K562 (cell line): ENCODE measurements at regions not wholly inside any gene's neighbourhood (a gene's known extent, or its start where the extent isn't known, plus 50 kb on each side); places are given as distances from the start of the nearest gene placed in this dataset.

ENCODE experiments used
- ATAC-seq: fragments of 200-7000 bp; cut with Tn5 transposase; 3 replicates; pipeline ENCODE4 v1.9.1; 2020; ENCODE audit warnings: moderate library complexity
- BruUV-seq: library from RNA; stranded (reverse); fragments of 400-500 nt; replicated peaks from 2 replicates; lab custom pipeline; 2021; lab: Mats Ljungman, UMichigan
- CTCF ChIA-PET: fragments of 300-600 bp; formaldehyde crosslinking; extraction: SDS; loops from one replicate; lab custom pipeline; 2021; ENCODE audit warnings: low intra/inter-chr PET ratio; lab: Yijun Ruan, JAX
- POLR2A ChIA-PET: fragments of 300-600, 350-650 bp; sonication (Branson Sonifier 250); formaldehyde crosslinking; extraction: SDS; loops from one replicate; lab custom pipeline; 2021; ENCODE audit warnings: antibody characterized with exemption, inconsistent platforms; lab: Yijun Ruan, JAX
- DNase-seq, 4 experiments: peaks; one replicate each; pipeline versions ENCODE4 v3.0.0 to v3.0.0-alpha.2; 2011 to 2018; ENCODE audit warnings: low spot score in 3 of 4, mixed read lengths in 3 of 4; ENCODE audit errors: extremely low read depth in 1 of 4
- FAIRE-seq: peaks from 2 replicates; lab custom pipeline; 2011; peaks lifted over from hg19 to GRCh38; lab: Jason Lieb, UNC
- H2AFZ ChIP-seq: 2 replicates; pipeline ENCODE4 v1.6.0; 2011; ENCODE audit warnings: low read depth, low read length, control low read depth, inconsistent platforms
- H3K27ac ChIP-seq: fragments of 200-600 bp; 3 replicates; pipeline ENCODE4 v1.8.0; 2011; ENCODE audit warnings: low read depth, mild to moderate bottlenecking, control low read depth, inconsistent platforms, low read length, moderate library complexity, mixed read lengths; ENCODE audit errors: extremely low read depth
- H3K27me3 ChIP-seq, 2 experiments: fragments of 300-600 bp in 1 of 2; 2 replicates in 1 of 2; 3 replicates in 1 of 2; pipeline versions ENCODE4 v1.6.0 to v1.8.0; 2011; ENCODE audit warnings: inconsistent platforms in 2 of 2, low read length in 2 of 2, mild to moderate bottlenecking in 1 of 2, mixed read lengths in 1 of 2, moderate library complexity in 1 of 2; ENCODE audit not compliant: control insufficient read depth in 2 of 2, insufficient read depth in 2 of 2
- H3K36me3 ChIP-seq: fragments of 300-600 bp; 3 replicates; pipeline ENCODE4 v1.8.0; 2011; ENCODE audit warnings: mild to moderate bottlenecking, low read length, inconsistent platforms; ENCODE audit not compliant: control insufficient read depth, insufficient read depth
- H3K4me1 ChIP-seq, 2 experiments: fragments of 200-600 bp in 1 of 2; replicated peaks in 1 of 2; 2 replicates in 1 of 2; 3 replicates in 1 of 2; pipeline versions ENCODE4 v1.5.1 to v1.8.0; 2011; ENCODE audit warnings: inconsistent platforms in 2 of 2, low read length in 2 of 2, mild to moderate bottlenecking in 1 of 2, mixed read lengths in 1 of 2, moderate library complexity in 1 of 2; ENCODE audit not compliant: control insufficient read depth in 2 of 2, insufficient read depth in 2 of 2
- H3K4me2 ChIP-seq: 2 replicates; pipeline ENCODE4 v1.6.1; 2011; ENCODE audit warnings: low read length, control low read depth, inconsistent platforms, mixed read lengths; ENCODE audit not compliant: insufficient read depth
- H3K4me3 ChIP-seq: fragments of 200-600 bp; sonication (generic), shearing (Covaris generic); 2 replicates; pipeline ENCODE4 v1.5.1; 2016; ENCODE audit warnings: control low read depth, inconsistent platforms
- H3K79me2 ChIP-seq: fragments of 200-600 bp; 3 replicates; pipeline ENCODE4 v1.8.0; 2011; ENCODE audit warnings: low read length, inconsistent platforms; ENCODE audit not compliant: control insufficient read depth, insufficient read depth
- H3K9ac ChIP-seq, 2 experiments: 2 replicates each; pipeline versions ENCODE4 v1.6.0 to v1.6.1; 2011; ENCODE audit warnings: low read depth in 2 of 2, low read length in 2 of 2, control low read depth in 1 of 2, inconsistent platforms in 1 of 2, mild to moderate bottlenecking in 1 of 2, mixed read lengths in 1 of 2; ENCODE audit not compliant: insufficient read depth in 1 of 2
- H3K9me1 ChIP-seq: one replicate; pipeline ENCODE4 v1.6.0; 2011; ENCODE audit warnings: inconsistent platforms, mild to moderate bottlenecking, low read length, moderate library complexity; ENCODE audit not compliant: control insufficient read depth, insufficient read depth
- H3K9me3 ChIP-seq: replicated peaks from 2 replicates; pipeline ENCODE4 v1.5.1; 2011; ENCODE audit warnings: low read depth, low read length, inconsistent platforms; ENCODE audit not compliant: control insufficient read depth, insufficient read depth
- H4K20me1 ChIP-seq: replicated peaks from 2 replicates; pipeline ENCODE4 v1.6.1; 2011; ENCODE audit warnings: low read length, inconsistent platforms, mixed read lengths; ENCODE audit not compliant: control insufficient read depth, insufficient read depth
- AFF4 ChIP-seq: sonication (generic); formaldehyde crosslinking; IDR thresholded peaks from 2 replicates; pipeline ENCODE4 v1.8.0; 2023; ENCODE audit warnings: mild to moderate bottlenecking, missing genetic modification reagents
- ASH1L ChIP-seq: fragments of 450-650 bp; IDR thresholded peaks from 2 replicates; pipeline ENCODE4 v1.6.1; 2018; ENCODE audit warnings: borderline replicate concordance, mild to moderate bottlenecking, low read depth; ENCODE audit not compliant: partially characterized antibody
- BRCA1 ChIP-seq, 2 experiments: fragments of 450-650 bp in 1 of 2; sonication (generic) in 1 of 2; formaldehyde crosslinking in 1 of 2; IDR thresholded peaks; 2 replicates each; pipeline versions ENCODE4 v1.5.0 to v1.6.1; 2017 to 2020; ENCODE audit warnings: mild to moderate bottlenecking in 1 of 2, missing genetic modification reagents in 1 of 2
- BRD9 ChIP-seq: fragments of 450-650 bp; IDR thresholded peaks from 2 replicates; pipeline ENCODE4 v1.6.1; 2018; ENCODE audit warnings: low read depth; ENCODE audit not compliant: partially characterized antibody
- CHCHD3 ChIP-seq: fragments of 250-450 bp; sonication (Bioruptor Pico); IDR thresholded peaks from 2 replicates; pipeline ENCODE4 v2.1.2; 2022; ENCODE audit warnings: mild to moderate bottlenecking
- DPF2 ChIP-seq: fragments of 450-650 bp; IDR thresholded peaks from 2 replicates; pipeline ENCODE4 v1.6.1; 2016
- MEF2A ChIP-seq: IDR thresholded peaks from 2 replicates; pipeline ENCODE4 v1.6.1; 2011; ENCODE audit warnings: low read depth, mild to moderate bottlenecking, low read length, moderate library complexity; ENCODE audit not compliant: control insufficient read depth
- MTA3 ChIP-seq: fragments of 450-650 bp; formaldehyde crosslinking; IDR thresholded peaks from 2 replicates; pipeline ENCODE4 v1.6.1; 2017; ENCODE audit warnings: mild to moderate bottlenecking, borderline replicate concordance
- MXI1 ChIP-seq: IDR thresholded peaks from 2 replicates; pipeline ENCODE4 v1.6.1; 2011; ENCODE audit warnings: low read depth, mild to moderate bottlenecking, improper control_type of control experiment, low read length
- NR0B1 ChIP-seq: fragments of 450-650 bp; IDR thresholded peaks from one replicate; pipeline ENCODE4 v1.6.1; 2018; ENCODE audit warnings: mild to moderate bottlenecking, moderate library complexity; ENCODE audit not compliant: partially characterized antibody
- PTBP1 ChIP-seq: fragments of 200-400 bp; formaldehyde crosslinking; IDR thresholded peaks from 2 replicates; pipeline ENCODE4 v1.6.1; 2017; ENCODE audit warnings: low read depth, low read length
- RCOR1 ChIP-seq, 2 experiments: IDR thresholded peaks; 2 replicates each; pipeline ENCODE4 v1.6.1; 2012; ENCODE audit warnings: low read depth in 2 of 2, low read length in 2 of 2, borderline replicate concordance in 1 of 2, improper control_type of control experiment in 1 of 2
- STAT5A ChIP-seq: IDR thresholded peaks from 2 replicates; pipeline ENCODE4 v1.6.1; 2012; ENCODE audit warnings: low read length, inconsistent platforms, borderline replicate concordance
- TBL1XR1 ChIP-seq, 2 experiments: IDR thresholded peaks; 2 replicates each; pipeline ENCODE4 v1.6.1; 2012; ENCODE audit warnings: improper control_type of control experiment in 2 of 2, low read length in 2 of 2, mild to moderate bottlenecking in 1 of 2
- THRA ChIP-seq: fragments of 450-650 bp; IDR thresholded peaks from 2 replicates; pipeline ENCODE4 v1.6.1; 2017; ENCODE audit warnings: mild to moderate bottlenecking, moderate library complexity
- ZBTB8A ChIP-seq: fragments of 450-650 bp; IDR thresholded peaks from 2 replicates; pipeline ENCODE4 v1.6.1; 2018; ENCODE audit warnings: mild to moderate bottlenecking, moderate library complexity; ENCODE audit not compliant: partially characterized antibody
- ZNF507 ChIP-seq: conservative IDR thresholded peaks from 2 replicates; pipeline ENCODE4 v1.6.1; 2017; ENCODE audit warnings: missing genetic modification characterization, missing compliant biosample characterization
- in situ Hi-C: fragments of 300-500 bp; cut with MboI; formaldehyde crosslinking; loops from 4 replicates; pipeline ENCODE4 v1.15.0; 2018; ENCODE audit warnings: inconsistent platforms, mixed read lengths
- intact Hi-C: fragments of 100-400 bp; cut with micrococcal nuclease; formaldehyde crosslinking; loops from 2 replicates; pipeline ENCODE4 v1.14.2; 2022

- Histone ChIP-seq H3K4me1 (no peaks in the 10 kb centered on the region; a peak in 1 of 5 replicates), H2AFZ (no peak overlapping the region), H3K27ac (no peak overlapping the region), H3K4me2 (no peak overlapping the region), H3K27me3 (no peaks in the 10 kb centered on the region), H3K9me3 (no peaks in the 10 kb centered on the region), H4K20me1 (no peaks in the 10 kb centered on the region), H3K36me3 (no peaks in the 10 kb centered on the region), H3K9ac (no peak overlapping the region), H3K9me1 (no peaks in the 10 kb centered on the region), H3K79me2 (no peaks in the 10 kb centered on the region), H3K4me3 (no peak overlapping the region)
- ChIA-PET CTCF (no interaction called here), POLR2A (no interaction called here)
- FAIRE-seq (no peak), ATAC-seq (no peak), DNase-seq (no peak)
- intact Hi-C loops, result no loop called here
- no peak for TF ChIP-seq MEF2A
- TF ChIP-seq DPF2, result no peak
- no peak for TF ChIP-seq BRD9
- TF ChIP-seq STAT5A, result no peak
- TF ChIP-seq MXI1, result no peak
- no peak for TF ChIP-seq ASH1L
- no peak for TF ChIP-seq CHCHD3 (CRISPR knock-in tag)
- no peak for TF ChIP-seq BRCA1 (IDR thresholded peaks at IDR 0.05)
- TF ChIP-seq BRCA1 (CRISPR knock-in tag; IDR thresholded peaks at IDR 0.05), result no peak
- no peak for TF ChIP-seq PTBP1
- TF ChIP-seq ZNF507 (tag), result no peak
- TF ChIP-seq THRA, result no peak
- TF ChIP-seq AFF4 (CRISPR knock-in tag), result no peak
- no peak for TF ChIP-seq ZBTB8A
- TF ChIP-seq TBL1XR1 (IDR thresholded peaks at IDR 0.05; ENCODE audit: low read length in 2 of 2), result no peak
- no peak for TF ChIP-seq NR0B1
- TF ChIP-seq MTA3, result no peak
- no peak for TF ChIP-seq RCOR1 (IDR thresholded peaks at IDR 0.05; ENCODE audit: borderline replicate concordance in 1 of 2, low read depth in 2 of 2, low read length in 2 of 2)
- in situ Hi-C loops, result no loop called here
- BruUV-seq, result no TSS peak
These were observed 57.5 kb upstream of the SLC14A2 start for GRCh38 chr18:45557779-45558178.
